ENCODE measurements at regions not wholly inside any gene's neighbourhood (a gene's known extent, or its start where the extent isn't known, plus 50 kb on each side); places are given as distances from the start of the nearest gene placed in this dataset.

DNA sequence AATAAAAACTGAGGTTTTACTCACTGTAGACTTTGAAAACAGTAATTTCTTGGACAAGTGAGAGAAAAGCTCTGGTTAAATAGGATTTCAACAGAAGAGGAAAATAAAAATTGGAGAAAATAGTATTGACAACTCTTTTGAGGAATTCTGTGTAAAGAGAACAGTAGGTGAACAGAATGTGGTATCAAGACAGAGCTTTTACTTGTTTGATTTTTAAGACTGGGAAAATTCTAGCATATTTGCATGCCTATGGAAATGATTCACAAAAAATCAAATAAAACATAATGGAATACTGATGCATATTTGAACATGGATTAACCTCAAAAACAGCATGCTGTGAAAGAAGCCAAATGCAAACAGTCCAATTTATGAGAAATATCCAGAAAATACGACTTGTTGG, 504.6 kb downstream of the KCTD8 start:
- H3K36me3 ChIP-seq (ENCODE audit: control insufficient read depth in 2 of 2, extremely low read depth in 1 of 2, insufficient read depth in 2 of 2, low read length in 2 of 2), result no peaks in the 10 kb centered on the region
- no peaks in the 10 kb centered on the region for H3K4me1 ChIP-seq (ENCODE audit: control insufficient read depth, extremely low read depth, insufficient read depth, low read length)
- H2AFZ ChIP-seq (ENCODE audit: low read depth, low read length), result no peak overlapping the region
- TF ChIP-seq POLR2A (IDR thresholded peaks at IDR 0.05; ENCODE audit: low read depth, low read length) (no peak), POLR2AphosphoS5 (IDR thresholded peaks at IDR 0.05; ENCODE audit: insufficient read depth, low read depth, low read length) (no peak), MYC (IDR thresholded peaks at IDR 0.05; ENCODE audit: low read depth, low read length) (no peak)
- H3K9me1 ChIP-seq (replicated peaks; ENCODE audit: control insufficient read depth, extremely low read depth, insufficient read depth, low read length), result no peaks in the 10 kb centered on the region
- BruUV-seq (replicated peaks), result no TSS peak
- intact Hi-C loops (cut with micrococcal nuclease) (no loop called here), dilution Hi-C loops (cut with MboI; ENCODE audit: extremely low pct_ligation_motif_present, low sequenced_read_pairs) (no loop called here)
- no peak overlapping the region for H3K27ac ChIP-seq (ENCODE audit: insufficient read depth, low read depth, low read length)
- no peak overlapping the region for H3K4me3 ChIP-seq (replicated peaks in 1 of 3; ENCODE audit: insufficient read depth in 1 of 3, low read depth in 1 of 3, low read length in 3 of 3)
- CTCF ChIA-PET, result interaction anchor here (0.7 kb wide), 1 partner anchor 9 kb away, joined by 3 read pairs; no protein-coding TSS in a partner anchor
- no peak overlapping the region for H3K9ac ChIP-seq (replicated peaks; ENCODE audit: extremely low read depth, insufficient read depth, low read length)
- H4K20me1 ChIP-seq (replicated peaks; ENCODE audit: control insufficient read depth, extremely low read depth, insufficient read depth, low read length), result no peaks in the 10 kb centered on the region
- POLR2A ChIA-PET, result no interaction called here
- no peak for FAIRE-seq
- no peaks in the 10 kb centered on the region for H3K79me2 ChIP-seq (ENCODE audit: control insufficient read depth, insufficient read depth, low read length)
- H3K4me2 ChIP-seq (ENCODE audit: insufficient read depth, low read length), result no peak overlapping the region
- DNase-seq (ENCODE audit: low read depth, low spot score), result no peak
- H3K27me3 ChIP-seq (ENCODE audit: control insufficient read depth in 2 of 2, insufficient read depth in 2 of 2, low read length in 2 of 2), result no peaks in the 10 kb centered on the region
- no peaks in the 10 kb centered on the region for H3K9me3 ChIP-seq (replicated peaks; ENCODE audit: control insufficient read depth, insufficient read depth, low read length)

DNA sequence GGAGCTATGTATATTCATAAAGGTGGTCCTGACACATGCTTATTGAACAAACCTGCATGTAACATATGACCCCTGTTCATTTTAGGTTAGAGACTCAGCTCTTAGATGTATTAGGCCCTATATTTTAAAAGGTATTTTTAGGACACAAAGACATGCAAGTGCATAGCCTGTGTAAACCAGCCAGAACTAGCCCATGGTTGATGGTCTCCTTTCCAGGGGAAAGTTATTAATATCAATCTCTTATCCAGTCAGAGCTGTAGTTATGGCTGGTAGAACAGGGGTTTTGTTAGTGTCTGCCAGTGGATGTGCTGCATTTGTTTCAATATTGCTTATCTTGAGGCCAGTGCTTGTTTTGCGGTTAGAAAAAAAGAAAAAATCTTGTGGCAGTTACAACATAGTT, 488.6 kb downstream of the KCTD8 start:
- DNase-seq (ENCODE audit: low read depth, low spot score) (no peak), FAIRE-seq (no peak)
- no TSS peak for BruUV-seq (replicated peaks)
- POLR2A ChIA-PET, result no interaction called here
- Histone ChIP-seq H3K4me3 (replicated peaks in 1 of 3; ENCODE audit: insufficient read depth in 1 of 3, low read depth in 1 of 3, low read length in 3 of 3) (no peak overlapping the region), H3K9me1 (replicated peaks; ENCODE audit: control insufficient read depth, extremely low read depth, insufficient read depth, low read length) (no peaks in the 10 kb centered on the region), H3K4me1 (ENCODE audit: control insufficient read depth, extremely low read depth, insufficient read depth, low read length) (no peaks in the 10 kb centered on the region), H2AFZ (ENCODE audit: low read depth, low read length) (no peak overlapping the region), H3K9me3 (replicated peaks; ENCODE audit: control insufficient read depth, insufficient read depth, low read length) (no peaks in the 10 kb centered on the region), H3K4me2 (ENCODE audit: insufficient read depth, low read length) (no peak overlapping the region), H3K79me2 (ENCODE audit: control insufficient read depth, insufficient read depth, low read length) (no peaks in the 10 kb centered on the region), H3K9ac (replicated peaks; ENCODE audit: extremely low read depth, insufficient read depth, low read length) (no peak overlapping the region), H3K36me3 (ENCODE audit: control insufficient read depth in 2 of 2, extremely low read depth in 1 of 2, insufficient read depth in 2 of 2, low read length in 2 of 2) (no peaks in the 10 kb centered on the region), H4K20me1 (replicated peaks; ENCODE audit: control insufficient read depth, extremely low read depth, insufficient read depth, low read length) (no peaks in the 10 kb centered on the region), H3K27me3 (ENCODE audit: control insufficient read depth in 2 of 2, insufficient read depth in 2 of 2, low read length in 2 of 2) (no peaks in the 10 kb centered on the region), H3K27ac (ENCODE audit: insufficient read depth, low read depth, low read length) (no peak overlapping the region)
- TF ChIP-seq GATA2 (IDR thresholded peaks at IDR 0.05; ENCODE audit: insufficient read depth, insufficient read length, low read depth, low read length) (no peak), POLR2AphosphoS5 (IDR thresholded peaks at IDR 0.05; ENCODE audit: insufficient read depth, low read depth, low read length) (no peak), EZH2 (IDR thresholded peaks at IDR 0.05; ENCODE audit: borderline replicate concordance, low read depth, low read length, severe bottlenecking) (no peak), JUN (IDR thresholded peaks at IDR 0.05; ENCODE audit: borderline replicate concordance, insufficient read depth, insufficient read length, low read depth) (no peak), CTCF (IDR thresholded peaks at IDR 0.05; ENCODE audit: extremely low read depth in 1 of 2, insufficient read depth in 1 of 2, low read depth in 1 of 2, low read length in 2 of 2) (no peak), FOS (IDR thresholded peaks at IDR 0.05; ENCODE audit: borderline replicate concordance, insufficient read depth, low read length) (no peak), POLR2A (IDR thresholded peaks at IDR 0.05; ENCODE audit: low read depth, low read length) (no peak), MYC (IDR thresholded peaks at IDR 0.05; ENCODE audit: low read depth, low read length) (no peak)
- TF ChIP-seq, protein P1, sequence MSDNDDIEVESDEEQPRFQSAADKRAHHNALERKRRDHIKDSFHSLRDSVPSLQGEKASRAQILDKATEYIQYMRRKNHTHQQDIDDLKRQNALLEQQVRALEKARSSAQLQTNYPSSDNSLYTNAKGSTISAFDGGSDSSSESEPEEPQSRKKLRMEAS (IDR thresholded peaks at IDR 0.05; ENCODE audit: insufficient read depth, insufficient read length), result no peak
- CTCF ChIA-PET, result interaction anchor here (1.4 kb wide), 1 partner anchor 65 kb away, joined by 4 read pairs; no protein-coding TSS in a partner anchor
- intact Hi-C loops (cut with micrococcal nuclease), result no loop called here
- dilution Hi-C loops (cut with MboI; ENCODE audit: extremely low pct_ligation_motif_present, low sequenced_read_pairs), result no loop called here
